Uterus (tissue), 3 donors: ENCODE measurements at regions not wholly inside any gene's neighbourhood (a gene's known extent, or its start where the extent isn't known, plus 50 kb on each side); places are given as distances from the start of the nearest gene placed in this dataset.

Experiments
- DNase-seq, 2 donors: peaks; one replicate each; pipeline ENCODE4 v3.0.0-alpha.2; 2019 to 2020
- H3K27ac ChIP-seq, 2 donors: fragments of 200-600 bp; sonication (generic); 1 replicate in 1 of 2; 2 replicates in 1 of 2; pipeline ENCODE4 v1.5.1; 2016 to 2018
- H3K27me3 ChIP-seq, 2 donors: fragments of 200-600 bp; sonication (generic); one replicate each; pipeline ENCODE4 v1.5.1; 2018 to 2019; ENCODE audit warnings: control low read depth in 1 of 2
- H3K36me3 ChIP-seq, 2 donors: fragments of 200-600 bp; sonication (generic); one replicate each; pipeline ENCODE4 v1.5.1; 2019; ENCODE audit warnings: control low read depth in 1 of 2
- H3K4me1 ChIP-seq, 2 donors: fragments of 200-600 bp; sonication (generic); one replicate each; pipeline ENCODE4 v1.5.1; 2018 to 2019; ENCODE audit warnings: control low read depth in 1 of 2
- H3K4me3 ChIP-seq, 2 donors: fragments of 200-600 bp; sonication (generic); 1 replicate in 1 of 2; 2 replicates in 1 of 2; pipeline ENCODE4 v1.5.1; 2018 to 2019; ENCODE audit warnings: mild to moderate bottlenecking in 1 of 2
- H3K9me3 ChIP-seq, 2 donors: fragments of 200-600 bp; sonication (generic); one replicate each; pipeline ENCODE4 v1.5.1; 2019; ENCODE audit warnings: control low read depth in 1 of 2
- POLR2A ChIP-seq, 2 donors: fragments of 450-650 bp; IDR thresholded peaks; one replicate each; pipeline ENCODE4 v1.6.1; 2016; ENCODE audit warnings: antibody characterized with exemption in 2 of 2, mild to moderate bottlenecking in 1 of 2, moderate library complexity in 1 of 2
- intact Hi-C: fragments of 100-400 bp; cut with DNase I; formaldehyde crosslinking; loops from one replicate; pipeline ENCODE4 v1.15.1; 2023; ENCODE audit warnings: low total_unique reads
- TF ChIP-seq, protein P1 (sequence below), 4 experiments: fragments of 200-600 bp in 2 of 4; fragments of 450-650 bp in 2 of 4; sonication (generic) in 2 of 4; IDR thresholded peaks; one replicate each; pipeline ENCODE4 v1.5.1; 2016 to 2019; ENCODE audit warnings: antibody characterized with exemption in 4 of 4, mild to moderate bottlenecking in 2 of 4, moderate library complexity in 1 of 4
- donor health status: DM: yes; HTN: yes; CAD: no.

DNA sequence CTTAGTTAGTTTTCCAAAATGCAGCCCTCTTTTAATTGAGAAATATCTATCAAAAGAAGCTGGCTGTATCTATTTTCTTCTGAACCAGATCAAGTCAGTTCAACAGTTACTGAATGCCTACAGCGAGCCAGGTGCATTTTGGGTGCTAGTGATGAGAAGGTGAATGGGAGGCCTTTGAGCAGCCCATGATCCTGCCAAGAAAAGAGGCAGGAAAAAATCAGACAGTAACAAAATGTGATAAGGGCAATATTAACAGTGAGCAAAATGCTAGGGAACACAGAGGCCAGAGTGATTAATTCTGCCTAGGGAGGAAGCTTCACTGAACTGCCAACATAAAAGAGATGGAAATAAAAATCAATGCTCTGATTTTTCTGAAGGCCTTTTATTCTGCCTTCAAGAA is 248.5 kb downstream of the SNCA start:
- Histone ChIP-seq H3K36me3 (no peaks in the 10 kb centered on the region), H3K4me3 (no peak overlapping the region), H3K4me1 (no peaks in the 10 kb centered on the region), H3K9me3 (no peaks in the 10 kb centered on the region), H3K27me3 (no peaks in the 10 kb centered on the region), H3K27ac (no peak overlapping the region)
- TF ChIP-seq, protein P1, sequence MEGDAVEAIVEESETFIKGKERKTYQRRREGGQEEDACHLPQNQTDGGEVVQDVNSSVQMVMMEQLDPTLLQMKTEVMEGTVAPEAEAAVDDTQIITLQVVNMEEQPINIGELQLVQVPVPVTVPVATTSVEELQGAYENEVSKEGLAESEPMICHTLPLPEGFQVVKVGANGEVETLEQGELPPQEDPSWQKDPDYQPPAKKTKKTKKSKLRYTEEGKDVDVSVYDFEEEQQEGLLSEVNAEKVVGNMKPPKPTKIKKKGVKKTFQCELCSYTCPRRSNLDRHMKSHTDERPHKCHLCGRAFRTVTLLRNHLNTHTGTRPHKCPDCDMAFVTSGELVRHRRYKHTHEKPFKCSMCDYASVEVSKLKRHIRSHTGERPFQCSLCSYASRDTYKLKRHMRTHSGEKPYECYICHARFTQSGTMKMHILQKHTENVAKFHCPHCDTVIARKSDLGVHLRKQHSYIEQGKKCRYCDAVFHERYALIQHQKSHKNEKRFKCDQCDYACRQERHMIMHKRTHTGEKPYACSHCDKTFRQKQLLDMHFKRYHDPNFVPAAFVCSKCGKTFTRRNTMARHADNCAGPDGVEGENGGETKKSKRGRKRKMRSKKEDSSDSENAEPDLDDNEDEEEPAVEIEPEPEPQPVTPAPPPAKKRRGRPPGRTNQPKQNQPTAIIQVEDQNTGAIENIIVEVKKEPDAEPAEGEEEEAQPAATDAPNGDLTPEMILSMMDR (IDR thresholded peaks at IDR 0.05): no peak
- no peak for TF ChIP-seq POLR2A (IDR thresholded peaks at IDR 0.05)
- DNase-seq: no peak
- intact Hi-C loops: no loop called here

DNA sequence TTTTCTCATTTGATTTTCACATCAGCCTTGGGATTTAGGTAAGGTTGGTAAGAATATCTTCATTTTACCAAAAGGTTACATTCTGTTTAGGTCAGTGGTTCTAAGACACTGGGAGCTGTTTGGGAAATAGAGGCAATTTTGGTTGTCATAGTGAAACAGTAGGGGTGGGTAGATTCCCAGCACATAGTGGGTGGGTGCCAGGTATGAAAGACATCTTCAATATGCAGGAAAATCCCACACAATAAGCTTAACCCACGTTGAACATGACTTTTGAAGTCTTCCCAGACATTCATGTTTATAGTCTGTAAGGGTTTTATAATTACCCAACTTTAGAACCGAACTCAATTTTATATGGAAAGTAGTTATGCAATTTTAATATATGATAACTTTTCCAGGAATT is 249.6 kb downstream of the SNCA start:
- DNase-seq: no peak
- no peak overlapping the region for H3K27ac ChIP-seq
- intact Hi-C loops: no loop called here
- H3K9me3 ChIP-seq: no peaks in the 10 kb centered on the region
- no peak overlapping the region for H3K4me3 ChIP-seq
- H3K4me1 ChIP-seq: no peaks in the 10 kb centered on the region
- H3K27me3 ChIP-seq: no peaks in the 10 kb centered on the region
- H3K36me3 ChIP-seq: no peaks in the 10 kb centered on the region
- TF ChIP-seq, protein P1 (IDR thresholded peaks at IDR 0.05): no peak
- no peak for TF ChIP-seq POLR2A (IDR thresholded peaks at IDR 0.05)

DNA sequence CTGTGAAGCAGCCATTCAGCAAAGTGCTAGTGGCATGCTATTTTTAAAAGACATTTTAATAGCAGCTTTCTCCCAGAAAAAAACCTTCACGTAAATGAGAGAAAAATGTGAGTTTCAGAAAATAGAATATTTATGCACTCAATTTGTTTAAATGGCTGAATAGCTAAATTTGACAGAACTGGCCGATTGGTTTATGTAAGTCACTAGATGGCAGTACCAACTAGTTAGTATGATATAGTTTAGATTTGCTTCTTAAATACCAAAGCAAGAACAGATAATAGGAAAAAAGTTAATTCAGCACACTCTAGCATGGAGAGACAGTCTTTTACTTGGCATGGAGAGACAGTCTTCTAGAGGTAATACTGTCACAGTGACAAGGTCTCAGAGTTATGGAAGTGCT is 250.1 kb downstream of the SNCA start:
- H3K4me3 ChIP-seq: no peak overlapping the region
- no peaks in the 10 kb centered on the region for H3K9me3 ChIP-seq
- no peaks in the 10 kb centered on the region for H3K36me3 ChIP-seq
- H3K27me3 ChIP-seq: no peaks in the 10 kb centered on the region
- no peak overlapping the region for H3K27ac ChIP-seq
- DNase-seq: no peak
- TF ChIP-seq POLR2A (IDR thresholded peaks at IDR 0.05): no peak
- TF ChIP-seq, protein P1 (IDR thresholded peaks at IDR 0.05): peak in 3 of 4 experiments; percentile 12 to 26 (median 21)
- intact Hi-C loops: no loop called here
- no peaks in the 10 kb centered on the region for H3K4me1 ChIP-seq

DNA sequence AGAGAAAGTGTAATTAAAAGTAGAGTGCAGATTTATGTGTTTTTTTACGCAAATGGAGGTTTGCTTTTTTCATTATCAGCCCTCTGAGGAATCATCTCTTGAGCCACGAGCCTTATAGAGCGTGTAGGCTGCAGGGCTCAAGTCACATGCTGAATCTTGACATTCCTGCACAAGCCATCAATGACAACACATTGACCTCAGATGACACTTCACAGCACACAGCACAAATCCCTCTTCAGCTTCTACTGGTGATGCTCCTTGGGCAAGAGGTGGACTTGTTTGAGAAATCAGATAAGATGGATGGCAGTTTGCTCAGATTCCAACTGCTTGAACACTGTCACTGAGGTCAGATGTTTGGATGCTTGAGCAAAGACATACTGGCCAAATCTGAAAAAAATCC is 250.6 kb downstream of the SNCA start:
- TF ChIP-seq, protein P1 (IDR thresholded peaks at IDR 0.05): no peak
- TF ChIP-seq POLR2A (IDR thresholded peaks at IDR 0.05): no peak
- Histone ChIP-seq H3K36me3 (no peaks in the 10 kb centered on the region), H3K4me1 (no peaks in the 10 kb centered on the region), H3K9me3 (no peaks in the 10 kb centered on the region), H3K4me3 (no peak overlapping the region), H3K27ac (no peak overlapping the region), H3K27me3 (no peaks in the 10 kb centered on the region)
- intact Hi-C loops: no loop called here
- DNase-seq: no peak

DNA sequence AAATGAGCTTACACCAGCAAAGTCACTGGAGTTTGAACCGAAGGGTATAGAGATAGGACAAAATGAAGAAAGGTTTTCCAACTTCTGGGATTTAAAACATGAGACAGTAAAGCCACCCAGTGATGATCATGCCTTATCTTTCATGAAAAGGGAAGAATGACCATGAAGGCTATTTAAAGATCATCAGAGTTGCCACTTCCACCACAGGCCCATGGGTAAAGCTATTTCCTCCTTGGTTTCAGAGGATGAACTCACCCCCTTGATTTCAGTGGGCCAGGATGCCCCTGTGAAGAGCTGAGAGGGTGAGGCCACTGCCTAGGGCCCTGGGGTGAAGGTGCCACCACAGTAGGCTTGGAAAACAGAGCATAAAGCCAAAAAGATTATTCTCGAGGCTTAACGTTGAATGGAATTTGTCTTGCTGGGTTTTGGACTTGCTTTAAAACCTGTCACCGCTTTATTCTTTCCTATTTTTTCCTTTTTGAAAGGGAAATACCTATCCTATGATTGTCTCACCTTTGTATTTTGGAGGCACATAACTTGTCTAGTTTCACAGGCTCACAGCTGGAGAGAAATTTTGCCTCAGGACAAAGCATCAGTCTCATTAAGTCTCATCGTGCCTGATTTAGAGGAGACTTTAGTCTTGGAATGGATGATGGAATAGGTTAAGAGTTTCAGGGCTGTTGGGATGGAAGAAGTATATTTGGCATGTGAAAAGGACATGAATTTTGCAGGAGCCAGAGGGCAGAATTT is 254.0 kb downstream of the SNCA start:
- no peaks in the 10 kb centered on the region for H3K36me3 ChIP-seq
- intact Hi-C loops: no loop called here
- no peaks in the 10 kb centered on the region for H3K9me3 ChIP-seq
- H3K4me1 ChIP-seq: no peaks in the 10 kb centered on the region
- no peak overlapping the region for H3K4me3 ChIP-seq
- H3K27ac ChIP-seq: no peak overlapping the region
- no peaks in the 10 kb centered on the region for H3K27me3 ChIP-seq
- TF ChIP-seq POLR2A (IDR thresholded peaks at IDR 0.05): no peak
- TF ChIP-seq, protein P1 (IDR thresholded peaks at IDR 0.05): no peak
- DNase-seq: no peak
